Endothelial cell of umbilical vein (primary cell): ENCODE measurements at regions not wholly inside any gene's neighbourhood (a gene's known extent, or its start where the extent isn't known, plus 50 kb on each side); places are given as distances from the start of the nearest gene placed in this dataset.

Experiments
- BruUV-seq: library from RNA; stranded (reverse); fragments of 400-500 nt; replicated peaks from 2 replicates; lab custom pipeline; 2021; lab: Mats Ljungman, UMichigan
- CTCF ChIA-PET: fragments of 300-600, 350-600 bp; sonication (Branson Sonifier 250); formaldehyde crosslinking; loops from one replicate; lab custom pipeline; 2021; ENCODE audit warnings: antibody characterized with exemption, inconsistent platforms; lab: Charles Lee
- POLR2A ChIA-PET: fragments of 300-600, 350-600 bp; sonication (Branson Sonifier 250); formaldehyde crosslinking; loops from one replicate; lab custom pipeline; 2021; ENCODE audit warnings: antibody characterized with exemption, inconsistent platforms; lab: Charles Lee
- DNase-seq: peaks from one replicate; pipeline ENCODE4 v3.0.0-alpha.2; 2011; ENCODE audit warnings: low read depth, low spot score
- FAIRE-seq: peaks from 2 replicates; lab custom pipeline; 2011; peaks lifted over from hg19 to GRCh38; lab: Jason Lieb, UNC
- H2AFZ ChIP-seq: 2 replicates; pipeline ENCODE4 v1.6.0; 2012; ENCODE audit warnings: low read depth, low read length, control low read depth, inconsistent platforms
- H3K27ac ChIP-seq: 2 replicates; pipeline ENCODE4 v1.5.1; 2011; ENCODE audit warnings: low read depth, mild to moderate bottlenecking, control low read depth, low read length, moderate library complexity; ENCODE audit not compliant: insufficient read depth
- H3K27me3 ChIP-seq, 2 experiments: 2 replicates each; pipeline versions ENCODE4 v1.6.0 to v1.6.1; 2011; ENCODE audit warnings: low read length in 2 of 2, mixed read lengths in 1 of 2; ENCODE audit not compliant: control insufficient read depth in 2 of 2, insufficient read depth in 2 of 2
- H3K36me3 ChIP-seq, 2 experiments: 2 replicates in 1 of 2; 3 replicates in 1 of 2; pipeline ENCODE4 v1.5.1; 2011; ENCODE audit warnings: low read length in 2 of 2, mild to moderate bottlenecking in 1 of 2, moderate library complexity in 1 of 2; ENCODE audit not compliant: control insufficient read depth in 2 of 2, insufficient read depth in 2 of 2; ENCODE audit errors: extremely low read depth in 1 of 2
- H3K4me1 ChIP-seq: 3 replicates; pipeline ENCODE4 v1.5.1; 2011; ENCODE audit warnings: mild to moderate bottlenecking, low read length; ENCODE audit not compliant: control insufficient read depth, insufficient read depth; ENCODE audit errors: extremely low read depth
- H3K4me2 ChIP-seq: 2 replicates; pipeline ENCODE4 v1.6.1; 2011; ENCODE audit warnings: low read length, control low read depth, mixed read lengths; ENCODE audit not compliant: insufficient read depth
- H3K4me3 ChIP-seq, 3 experiments: fragments of 200-600 bp in 1 of 3; sonication (generic), shearing (Covaris generic) in 1 of 3; replicated peaks in 1 of 3; 2 replicates each; pipeline ENCODE4 v1.5.1; 2011 to 2016; ENCODE audit warnings: control low read depth in 3 of 3, low read length in 3 of 3, mild to moderate bottlenecking in 2 of 3, inconsistent platforms in 1 of 3, low read depth in 1 of 3, moderate library complexity in 1 of 3; ENCODE audit not compliant: insufficient read depth in 1 of 3
- H3K79me2 ChIP-seq: 2 replicates; pipeline ENCODE4 v1.6.0; 2012; ENCODE audit warnings: low read length, inconsistent platforms; ENCODE audit not compliant: control insufficient read depth, insufficient read depth
- H3K9ac ChIP-seq: replicated peaks from 2 replicates; pipeline ENCODE3; 2011; ENCODE audit warnings: low read length, control low read depth; ENCODE audit not compliant: insufficient read depth; ENCODE audit errors: extremely low read depth
- H3K9me1 ChIP-seq: replicated peaks from 3 replicates; pipeline ENCODE4 v1.6.0; 2011; ENCODE audit warnings: mild to moderate bottlenecking, low read length; ENCODE audit not compliant: control insufficient read depth, insufficient read depth; ENCODE audit errors: extremely low read depth
- H3K9me3 ChIP-seq: replicated peaks from 2 replicates; pipeline ENCODE4 v1.5.1; 2012; ENCODE audit warnings: low read length, inconsistent platforms; ENCODE audit not compliant: control insufficient read depth, insufficient read depth
- H4K20me1 ChIP-seq: replicated peaks from 2 replicates; pipeline ENCODE3; 2011; ENCODE audit warnings: mild to moderate bottlenecking, low read length; ENCODE audit not compliant: control insufficient read depth, insufficient read depth; ENCODE audit errors: extremely low read depth
- EZH2 ChIP-seq: IDR thresholded peaks from 2 replicates; pipeline ENCODE4 v1.6.1; 2012; ENCODE audit warnings: borderline replicate concordance, low read depth, mild to moderate bottlenecking, moderate library complexity, low read length, inconsistent platforms; ENCODE audit not compliant: severe bottlenecking
- FOS ChIP-seq: IDR thresholded peaks from 2 replicates; pipeline ENCODE4 v1.6.1; 2011; ENCODE audit warnings: mild to moderate bottlenecking, low read length, moderate library complexity, borderline replicate concordance; ENCODE audit not compliant: insufficient read depth
- GATA2 ChIP-seq: IDR thresholded peaks from 2 replicates; pipeline ENCODE4 v1.7.0; 2011; ENCODE audit warnings: low read depth, mild to moderate bottlenecking, moderate library complexity, mixed read lengths, low read length; ENCODE audit not compliant: insufficient read length, insufficient read depth
- JUN ChIP-seq: IDR thresholded peaks from 2 replicates; pipeline ENCODE4 v1.6.1; 2011; ENCODE audit warnings: borderline replicate concordance, low read depth; ENCODE audit not compliant: insufficient read length, insufficient read depth
- MYC ChIP-seq: IDR thresholded peaks from one replicate; pipeline ENCODE4 v1.6.1; 2011; ENCODE audit warnings: mild to moderate bottlenecking, low read depth, low read length
- POLR2A ChIP-seq: IDR thresholded peaks from 2 replicates; pipeline ENCODE4 v1.6.1; 2012; ENCODE audit warnings: low read depth, mild to moderate bottlenecking, control low read depth, low read length
- POLR2AphosphoS5 ChIP-seq: IDR thresholded peaks from 2 replicates; pipeline ENCODE4 v1.6.1; 2012; ENCODE audit warnings: low read depth, mild to moderate bottlenecking, control low read depth, low read length, moderate library complexity; ENCODE audit not compliant: insufficient read depth
- dilution Hi-C: fragments of 300-500 bp; cut with MboI; formaldehyde crosslinking; loops from one replicate; pipeline ENCODE4 v1.15.0; 2019; ENCODE audit warnings: low sequenced_read_pairs; ENCODE audit not compliant: extremely low pct_ligation_motif_present
- intact Hi-C: fragments of 100-400 bp; cut with micrococcal nuclease; formaldehyde crosslinking; loops from one replicate; pipeline ENCODE4 v1.10.0; 2022
- TF ChIP-seq, protein P1 (sequence below), 2 donors: IDR thresholded peaks; 1 replicate in 1 of 2; 2 replicates in 1 of 2; pipeline ENCODE4 v1.5.1; 2011; ENCODE audit warnings: low read length in 2 of 2, mild to moderate bottlenecking in 2 of 2, moderate library complexity in 2 of 2, control low read depth in 1 of 2, inconsistent platforms in 1 of 2, low read depth in 1 of 2; ENCODE audit not compliant: insufficient read depth in 1 of 2; ENCODE audit errors: extremely low read depth in 1 of 2
- TF ChIP-seq, protein P2 (sequence below): IDR thresholded peaks from 2 replicates; pipeline ENCODE4 v1.6.1; 2011; ENCODE audit not compliant: insufficient read depth, insufficient read length

DNA sequence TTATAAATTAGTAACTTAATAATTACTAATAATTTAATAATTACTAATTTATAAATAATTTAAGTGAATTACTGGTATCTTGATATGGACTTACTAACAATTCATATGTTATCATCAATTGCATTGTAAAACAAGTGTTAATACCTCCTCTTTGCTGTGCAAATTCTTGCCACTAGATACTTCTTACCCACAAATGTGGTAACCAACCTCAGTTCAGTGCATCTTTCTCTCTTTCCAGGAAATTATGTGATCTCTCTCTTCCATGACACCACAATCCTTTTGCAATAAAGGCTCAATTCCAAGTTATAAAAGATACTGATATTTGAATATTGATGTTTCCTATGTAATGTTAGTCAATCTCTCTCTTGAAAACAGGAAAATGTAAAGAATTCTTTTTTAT lies 408.6 kb upstream of the MIR17HG start:
- TF ChIP-seq JUN, result no peak
- no peak for TF ChIP-seq MYC
- TF ChIP-seq EZH2, result no peak
- TF ChIP-seq, protein P1, sequence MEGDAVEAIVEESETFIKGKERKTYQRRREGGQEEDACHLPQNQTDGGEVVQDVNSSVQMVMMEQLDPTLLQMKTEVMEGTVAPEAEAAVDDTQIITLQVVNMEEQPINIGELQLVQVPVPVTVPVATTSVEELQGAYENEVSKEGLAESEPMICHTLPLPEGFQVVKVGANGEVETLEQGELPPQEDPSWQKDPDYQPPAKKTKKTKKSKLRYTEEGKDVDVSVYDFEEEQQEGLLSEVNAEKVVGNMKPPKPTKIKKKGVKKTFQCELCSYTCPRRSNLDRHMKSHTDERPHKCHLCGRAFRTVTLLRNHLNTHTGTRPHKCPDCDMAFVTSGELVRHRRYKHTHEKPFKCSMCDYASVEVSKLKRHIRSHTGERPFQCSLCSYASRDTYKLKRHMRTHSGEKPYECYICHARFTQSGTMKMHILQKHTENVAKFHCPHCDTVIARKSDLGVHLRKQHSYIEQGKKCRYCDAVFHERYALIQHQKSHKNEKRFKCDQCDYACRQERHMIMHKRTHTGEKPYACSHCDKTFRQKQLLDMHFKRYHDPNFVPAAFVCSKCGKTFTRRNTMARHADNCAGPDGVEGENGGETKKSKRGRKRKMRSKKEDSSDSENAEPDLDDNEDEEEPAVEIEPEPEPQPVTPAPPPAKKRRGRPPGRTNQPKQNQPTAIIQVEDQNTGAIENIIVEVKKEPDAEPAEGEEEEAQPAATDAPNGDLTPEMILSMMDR (IDR thresholded peaks at IDR 0.05; ENCODE audit: extremely low read depth in 1 of 2, insufficient read depth in 1 of 2, low read depth in 1 of 2, low read length in 2 of 2), result no peak
- no peak for TF ChIP-seq FOS
- no peak for TF ChIP-seq GATA2
- TF ChIP-seq, protein P2, sequence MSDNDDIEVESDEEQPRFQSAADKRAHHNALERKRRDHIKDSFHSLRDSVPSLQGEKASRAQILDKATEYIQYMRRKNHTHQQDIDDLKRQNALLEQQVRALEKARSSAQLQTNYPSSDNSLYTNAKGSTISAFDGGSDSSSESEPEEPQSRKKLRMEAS, result no peak
- no peak for TF ChIP-seq POLR2AphosphoS5
- TF ChIP-seq POLR2A, result no peak
- dilution Hi-C loops (no loop called here), intact Hi-C loops (no loop called here)
- ChIA-PET CTCF (no interaction called here), POLR2A (no interaction called here)
- no TSS peak for BruUV-seq
- no peaks in the 10 kb centered on the region for H4K20me1 ChIP-seq
- no peak for DNase-seq
- H3K4me3 ChIP-seq, result no peak overlapping the region
- no peaks in the 10 kb centered on the region for H3K36me3 ChIP-seq
- H2AFZ ChIP-seq, result no peak overlapping the region
- no peak overlapping the region for H3K27ac ChIP-seq
- H3K9ac ChIP-seq, result no peak overlapping the region
- H3K4me2 ChIP-seq, result no peak overlapping the region
- H3K9me1 ChIP-seq, result no peaks in the 10 kb centered on the region
- H3K9me3 ChIP-seq, result no peaks in the 10 kb centered on the region
- no peak for FAIRE-seq
- H3K79me2 ChIP-seq, result no peaks in the 10 kb centered on the region
- H3K27me3 ChIP-seq, result no peaks in the 10 kb centered on the region
- no peaks in the 10 kb centered on the region for H3K4me1 ChIP-seq
